GOT3 (cell line): ENCODE measurements at regions not wholly inside any gene's neighbourhood (a gene's known extent, or its start where the extent isn't known, plus 50 kb on each side); places are given as distances from the start of the nearest gene placed in this dataset.

ENCODE experiments used
- DNase-seq: peaks from one replicate; lab custom pipeline; 2025; ENCODE audit warnings: mixed read lengths; lab: John Stamatoyannopoulos, UW

- DNase-seq, result no peak
Measured at GRCh38 chr2:212945526-212945925, 205.9 kb downstream of the IKZF2 start.

GRCh38 chr2:212943351-212943750 lies 208.1 kb downstream of the IKZF2 start:
- DNase-seq, result no peak

GRCh38 chr2:212941361-212941760 lies 210.1 kb downstream of the IKZF2 start:
- DNase-seq, result no peak

- DNase-seq, result no peak
Measured at GRCh38 chr2:212940816-212941215, 210.6 kb downstream of the IKZF2 start.

- no peak for DNase-seq
Measured at GRCh38 chr2:212939777-212940531, 211.5 kb downstream of the IKZF2 start.

GRCh38 chr2:212938144-212938793 lies 213.1 kb downstream of the IKZF2 start:
- DNase-seq, result no peak

GRCh38 chr2:212936572-212936971 lies 214.8 kb downstream of the IKZF2 start:
- no peak for DNase-seq

GRCh38 chr2:212935752-212936151 lies 215.7 kb downstream of the IKZF2 start:
- no peak for DNase-seq

GRCh38 chr2:212931271-212931670 lies 220.1 kb downstream of the IKZF2 start:
- DNase-seq, result no peak

- no peak for DNase-seq
Measured at GRCh38 chr2:212930556-212931260, 220.7 kb downstream of the IKZF2 start.

- DNase-seq, result no peak
Measured at GRCh38 chr2:212929971-212930370, 221.4 kb downstream of the IKZF2 start.

- DNase-seq, result no peak
Measured at GRCh38 chr2:212929116-212929515, 222.3 kb downstream of the IKZF2 start.

- no peak for DNase-seq
Measured at GRCh38 chr2:212928681-212929080, 222.7 kb downstream of the IKZF2 start.

GRCh38 chr2:212926940-212927339 lies 224.5 kb downstream of the IKZF2 start:
- DNase-seq, result no peak

- no peak for DNase-seq
Measured at GRCh38 chr2:212923393-212923792, 228.0 kb downstream of the IKZF2 start.

GRCh38 chr2:212922701-212923100 lies 228.7 kb downstream of the IKZF2 start:
- no peak for DNase-seq

- DNase-seq, result no peak
Measured at GRCh38 chr2:212921711-212922110, 229.7 kb downstream of the IKZF2 start.

GRCh38 chr2:212921061-212921460 lies 230.4 kb downstream of the IKZF2 start:
- DNase-seq, result no peak

- no peak for DNase-seq
Measured at GRCh38 chr2:212919238-212919637, 232.2 kb downstream of the IKZF2 start.

GRCh38 chr2:212918336-212918735 lies 233.1 kb downstream of the IKZF2 start:
- DNase-seq, result no peak

GRCh38 chr2:212915121-212915782 lies 236.2 kb downstream of the IKZF2 start:
- DNase-seq, result no peak

- DNase-seq, result no peak
Measured at GRCh38 chr2:212914392-212914791, 237.0 kb downstream of the IKZF2 start.
